ENCODE measurements at regions not wholly inside any gene's neighbourhood (a gene's known extent, or its start where the extent isn't known, plus 50 kb on each side); places are given as distances from the start of the nearest gene placed in this dataset.

DNA sequence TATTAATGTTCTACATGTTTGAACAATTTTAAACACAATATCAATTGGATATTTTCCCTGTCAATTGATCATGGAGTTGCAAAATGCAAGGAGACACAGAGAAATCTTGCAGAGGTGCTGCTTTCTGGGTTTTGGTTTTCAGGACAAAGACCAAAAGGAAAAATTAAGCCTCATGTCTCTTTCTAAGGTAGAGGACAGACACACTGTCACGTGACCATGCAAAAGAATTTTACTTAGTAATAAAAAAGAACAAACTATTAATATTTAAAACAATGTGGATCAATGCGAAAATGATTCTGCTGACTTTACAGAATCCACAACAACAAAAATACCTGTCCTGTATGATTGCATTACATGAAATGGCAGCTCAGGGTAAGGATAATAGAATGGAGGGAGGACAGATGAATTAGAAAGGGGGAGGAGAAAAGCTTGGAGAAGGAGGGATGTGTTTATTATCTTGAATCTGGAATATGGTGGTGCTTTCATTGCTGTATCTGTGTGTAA, 493.7 kb upstream of the NUPR2 start:
- no peak for TF ChIP-seq SMC3 (IDR thresholded peaks at IDR 0.05; ENCODE audit: low read depth, low read length)
- H3K9me3 ChIP-seq: no peaks in the 10 kb centered on the region; the same call in 1 of the 2 replicates
- no peaks in the 10 kb centered on the region for H4K20me1 ChIP-seq (ENCODE audit: insufficient read depth)
- CTCF ChIA-PET: no interaction called here
- no peak overlapping the region for H3K4me3 ChIP-seq (ENCODE audit: low read depth in 2 of 2, low read length in 1 of 2)
- H3F3A ChIP-seq (replicated peaks; ENCODE audit: insufficient read depth): no peaks in the 10 kb centered on the region
- no peaks in the 10 kb centered on the region for H3K36me3 ChIP-seq (replicated peaks in 1 of 2; ENCODE audit: control insufficient read depth in 1 of 2, insufficient read depth in 2 of 2, low read length in 1 of 2)
- H3K4me2 ChIP-seq: no peak overlapping the region
- H3K27me3 ChIP-seq (ENCODE audit: insufficient read depth): no peaks in the 10 kb centered on the region
- POLR2A ChIA-PET: no interaction called here
- 4% methylated on average over 2 of the region's 2 CpGs for WGBS (ENCODE audit: low lambda C conversion rate)
- no peaks in the 10 kb centered on the region for H3K79me2 ChIP-seq (ENCODE audit: insufficient read depth)
- no peaks in the 10 kb centered on the region for H3K4me1 ChIP-seq (ENCODE audit: control insufficient read depth in 1 of 2, insufficient read depth in 2 of 2, low read depth in 1 of 2, low read length in 1 of 2)
- H3K27ac ChIP-seq (ENCODE audit: low read depth in 2 of 2, low read length in 1 of 2): no peak overlapping the region
- no peak overlapping the region for H2AFZ ChIP-seq (ENCODE audit: low read depth)
- no peaks in the 10 kb centered on the region for H3K9me2 ChIP-seq
- DNase-seq: no peak
- H3K9ac ChIP-seq: no peak overlapping the region

DNA sequence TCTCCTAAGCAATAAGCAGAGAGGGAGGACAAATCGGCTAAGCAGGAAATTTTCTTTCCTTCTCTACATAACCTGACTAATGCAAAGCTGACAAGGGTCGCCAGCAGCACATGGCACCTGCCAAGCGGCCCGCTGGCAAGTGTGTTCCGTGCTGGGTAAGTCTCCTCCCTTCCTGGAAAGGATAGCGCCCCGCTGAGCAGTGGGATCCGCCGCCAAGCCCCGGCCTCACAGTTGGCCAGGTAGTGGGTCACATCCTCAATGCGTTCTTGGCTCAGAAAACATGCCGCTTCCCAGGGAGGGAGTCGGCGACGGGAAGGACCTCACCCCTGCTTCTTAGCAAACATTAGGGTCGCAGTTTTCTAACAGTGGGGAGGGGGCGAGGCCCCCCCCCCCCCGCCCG, 488.9 kb upstream of the NUPR2 start:
- DNase-seq: peak; percentile 1
- no peaks in the 10 kb centered on the region for H3F3A ChIP-seq (replicated peaks; ENCODE audit: insufficient read depth)
- ChIA-PET POLR2A (no interaction called here), CTCF (no interaction called here)
- no peak overlapping the region for H2AFZ ChIP-seq (ENCODE audit: low read depth)
- H3K4me2 ChIP-seq: no peak overlapping the region
- H3K9ac ChIP-seq: no peak overlapping the region
- H3K4me1 ChIP-seq (ENCODE audit: control insufficient read depth in 1 of 2, insufficient read depth in 2 of 2, low read depth in 1 of 2, low read length in 1 of 2): no peaks in the 10 kb centered on the region
- no peak overlapping the region for H3K4me3 ChIP-seq (ENCODE audit: low read depth in 2 of 2, low read length in 1 of 2)
- H3K27me3 ChIP-seq (ENCODE audit: insufficient read depth): no peaks in the 10 kb centered on the region
- no peak for TF ChIP-seq MEF2A (IDR thresholded peaks at IDR 0.05; ENCODE audit: borderline replicate concordance, low read depth)
- TF ChIP-seq NRF1 (IDR thresholded peaks at IDR 0.05; ENCODE audit: low read depth, low read length): no peak
- TF ChIP-seq TEAD4 (IDR thresholded peaks at IDR 0.05; ENCODE audit: borderline replicate concordance, insufficient read depth): no peak
- TF ChIP-seq POLR2AphosphoS5 (IDR thresholded peaks at IDR 0.05; ENCODE audit: low read depth, low read length): no peak
- TF ChIP-seq EZH2phosphoT487 (IDR thresholded peaks at IDR 0.05; ENCODE audit: borderline replicate concordance, low read depth): no peak
- TF ChIP-seq, protein P1, sequence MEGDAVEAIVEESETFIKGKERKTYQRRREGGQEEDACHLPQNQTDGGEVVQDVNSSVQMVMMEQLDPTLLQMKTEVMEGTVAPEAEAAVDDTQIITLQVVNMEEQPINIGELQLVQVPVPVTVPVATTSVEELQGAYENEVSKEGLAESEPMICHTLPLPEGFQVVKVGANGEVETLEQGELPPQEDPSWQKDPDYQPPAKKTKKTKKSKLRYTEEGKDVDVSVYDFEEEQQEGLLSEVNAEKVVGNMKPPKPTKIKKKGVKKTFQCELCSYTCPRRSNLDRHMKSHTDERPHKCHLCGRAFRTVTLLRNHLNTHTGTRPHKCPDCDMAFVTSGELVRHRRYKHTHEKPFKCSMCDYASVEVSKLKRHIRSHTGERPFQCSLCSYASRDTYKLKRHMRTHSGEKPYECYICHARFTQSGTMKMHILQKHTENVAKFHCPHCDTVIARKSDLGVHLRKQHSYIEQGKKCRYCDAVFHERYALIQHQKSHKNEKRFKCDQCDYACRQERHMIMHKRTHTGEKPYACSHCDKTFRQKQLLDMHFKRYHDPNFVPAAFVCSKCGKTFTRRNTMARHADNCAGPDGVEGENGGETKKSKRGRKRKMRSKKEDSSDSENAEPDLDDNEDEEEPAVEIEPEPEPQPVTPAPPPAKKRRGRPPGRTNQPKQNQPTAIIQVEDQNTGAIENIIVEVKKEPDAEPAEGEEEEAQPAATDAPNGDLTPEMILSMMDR (IDR thresholded peaks at IDR 0.05): no peak
- no peak for TF ChIP-seq SIN3A (IDR thresholded peaks at IDR 0.05; ENCODE audit: borderline replicate concordance, low read depth, low read length)
- TF ChIP-seq, protein P2, sequence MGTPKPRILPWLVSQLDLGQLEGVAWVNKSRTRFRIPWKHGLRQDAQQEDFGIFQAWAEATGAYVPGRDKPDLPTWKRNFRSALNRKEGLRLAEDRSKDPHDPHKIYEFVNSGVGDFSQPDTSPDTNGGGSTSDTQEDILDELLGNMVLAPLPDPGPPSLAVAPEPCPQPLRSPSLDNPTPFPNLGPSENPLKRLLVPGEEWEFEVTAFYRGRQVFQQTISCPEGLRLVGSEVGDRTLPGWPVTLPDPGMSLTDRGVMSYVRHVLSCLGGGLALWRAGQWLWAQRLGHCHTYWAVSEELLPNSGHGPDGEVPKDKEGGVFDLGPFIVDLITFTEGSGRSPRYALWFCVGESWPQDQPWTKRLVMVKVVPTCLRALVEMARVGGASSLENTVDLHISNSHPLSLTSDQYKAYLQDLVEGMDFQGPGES (IDR thresholded peaks at IDR 0.05; ENCODE audit: low read depth, low read length): no peak
- TF ChIP-seq, protein P3, sequence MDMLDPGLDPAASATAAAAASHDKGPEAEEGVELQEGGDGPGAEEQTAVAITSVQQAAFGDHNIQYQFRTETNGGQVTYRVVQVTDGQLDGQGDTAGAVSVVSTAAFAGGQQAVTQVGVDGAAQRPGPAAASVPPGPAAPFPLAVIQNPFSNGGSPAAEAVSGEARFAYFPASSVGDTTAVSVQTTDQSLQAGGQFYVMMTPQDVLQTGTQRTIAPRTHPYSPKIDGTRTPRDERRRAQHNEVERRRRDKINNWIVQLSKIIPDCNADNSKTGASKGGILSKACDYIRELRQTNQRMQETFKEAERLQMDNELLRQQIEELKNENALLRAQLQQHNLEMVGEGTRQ (IDR thresholded peaks at IDR 0.05; ENCODE audit: borderline replicate concordance, low read depth, low read length): no peak
- TF ChIP-seq FOSL2 (IDR thresholded peaks at IDR 0.05; ENCODE audit: borderline replicate concordance, low read depth): no peak
- no peak for TF ChIP-seq TCF12 (IDR thresholded peaks at IDR 0.05)
- no peak for TF ChIP-seq GATA2 (CRISPR knock-in tag; IDR thresholded peaks at IDR 0.05)
- no peak for TF ChIP-seq YY1 (IDR thresholded peaks at IDR 0.05; ENCODE audit: low read depth)
- no peak for TF ChIP-seq RXRA (IDR thresholded peaks at IDR 0.05; ENCODE audit: borderline replicate concordance, low read depth)
- TF ChIP-seq, protein P4, sequence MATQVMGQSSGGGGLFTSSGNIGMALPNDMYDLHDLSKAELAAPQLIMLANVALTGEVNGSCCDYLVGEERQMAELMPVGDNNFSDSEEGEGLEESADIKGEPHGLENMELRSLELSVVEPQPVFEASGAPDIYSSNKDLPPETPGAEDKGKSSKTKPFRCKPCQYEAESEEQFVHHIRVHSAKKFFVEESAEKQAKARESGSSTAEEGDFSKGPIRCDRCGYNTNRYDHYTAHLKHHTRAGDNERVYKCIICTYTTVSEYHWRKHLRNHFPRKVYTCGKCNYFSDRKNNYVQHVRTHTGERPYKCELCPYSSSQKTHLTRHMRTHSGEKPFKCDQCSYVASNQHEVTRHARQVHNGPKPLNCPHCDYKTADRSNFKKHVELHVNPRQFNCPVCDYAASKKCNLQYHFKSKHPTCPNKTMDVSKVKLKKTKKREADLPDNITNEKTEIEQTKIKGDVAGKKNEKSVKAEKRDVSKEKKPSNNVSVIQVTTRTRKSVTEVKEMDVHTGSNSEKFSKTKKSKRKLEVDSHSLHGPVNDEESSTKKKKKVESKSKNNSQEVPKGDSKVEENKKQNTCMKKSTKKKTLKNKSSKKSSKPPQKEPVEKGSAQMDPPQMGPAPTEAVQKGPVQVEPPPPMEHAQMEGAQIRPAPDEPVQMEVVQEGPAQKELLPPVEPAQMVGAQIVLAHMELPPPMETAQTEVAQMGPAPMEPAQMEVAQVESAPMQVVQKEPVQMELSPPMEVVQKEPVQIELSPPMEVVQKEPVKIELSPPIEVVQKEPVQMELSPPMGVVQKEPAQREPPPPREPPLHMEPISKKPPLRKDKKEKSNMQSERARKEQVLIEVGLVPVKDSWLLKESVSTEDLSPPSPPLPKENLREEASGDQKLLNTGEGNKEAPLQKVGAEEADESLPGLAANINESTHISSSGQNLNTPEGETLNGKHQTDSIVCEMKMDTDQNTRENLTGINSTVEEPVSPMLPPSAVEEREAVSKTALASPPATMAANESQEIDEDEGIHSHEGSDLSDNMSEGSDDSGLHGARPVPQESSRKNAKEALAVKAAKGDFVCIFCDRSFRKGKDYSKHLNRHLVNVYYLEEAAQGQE (IDR thresholded peaks at IDR 0.05; ENCODE audit: low read depth, low read length): no peak
- TF ChIP-seq ELF1 (IDR thresholded peaks at IDR 0.05): no peak
- no peak for TF ChIP-seq JUND (IDR thresholded peaks at IDR 0.05)
- TF ChIP-seq, protein P5, sequence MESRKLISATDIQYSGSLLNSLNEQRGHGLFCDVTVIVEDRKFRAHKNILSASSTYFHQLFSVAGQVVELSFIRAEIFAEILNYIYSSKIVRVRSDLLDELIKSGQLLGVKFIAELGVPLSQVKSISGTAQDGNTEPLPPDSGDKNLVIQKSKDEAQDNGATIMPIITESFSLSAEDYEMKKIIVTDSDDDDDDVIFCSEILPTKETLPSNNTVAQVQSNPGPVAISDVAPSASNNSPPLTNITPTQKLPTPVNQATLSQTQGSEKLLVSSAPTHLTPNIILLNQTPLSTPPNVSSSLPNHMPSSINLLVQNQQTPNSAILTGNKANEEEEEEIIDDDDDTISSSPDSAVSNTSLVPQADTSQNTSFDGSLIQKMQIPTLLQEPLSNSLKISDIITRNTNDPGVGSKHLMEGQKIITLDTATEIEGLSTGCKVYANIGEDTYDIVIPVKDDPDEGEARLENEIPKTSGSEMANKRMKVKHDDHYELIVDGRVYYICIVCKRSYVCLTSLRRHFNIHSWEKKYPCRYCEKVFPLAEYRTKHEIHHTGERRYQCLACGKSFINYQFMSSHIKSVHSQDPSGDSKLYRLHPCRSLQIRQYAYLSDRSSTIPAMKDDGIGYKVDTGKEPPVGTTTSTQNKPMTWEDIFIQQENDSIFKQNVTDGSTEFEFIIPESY (IDR thresholded peaks at IDR 0.05; ENCODE audit: borderline replicate concordance, low read depth): no peak
- no peak for TF ChIP-seq FOXM1 (IDR thresholded peaks at IDR 0.05; ENCODE audit: low read depth)
- no peaks in the 10 kb centered on the region for H3K9me2 ChIP-seq
- no peaks in the 10 kb centered on the region for H3K79me2 ChIP-seq (ENCODE audit: insufficient read depth)
- no peak overlapping the region for H3K27ac ChIP-seq (ENCODE audit: low read depth in 2 of 2, low read length in 1 of 2)
- 0 out of 2 replicates have a peak, but pooled peaks cover 9% of the 10 kb centered on the region for H3K9me3 ChIP-seq
- H3K36me3 ChIP-seq (replicated peaks in 1 of 2; ENCODE audit: control insufficient read depth in 1 of 2, insufficient read depth in 2 of 2, low read length in 1 of 2): no peaks in the 10 kb centered on the region
- H4K20me1 ChIP-seq (ENCODE audit: insufficient read depth): no peaks in the 10 kb centered on the region
- WGBS (ENCODE audit: low lambda C conversion rate): 13% methylated on average over 15 of the region's 19 CpGs

All from SK-N-SH (cell line).